ENCODE measurements at regions not wholly inside any gene's neighbourhood (a gene's known extent, or its start where the extent isn't known, plus 50 kb on each side); places are given as distances from the start of the nearest gene placed in this dataset.

DNA sequence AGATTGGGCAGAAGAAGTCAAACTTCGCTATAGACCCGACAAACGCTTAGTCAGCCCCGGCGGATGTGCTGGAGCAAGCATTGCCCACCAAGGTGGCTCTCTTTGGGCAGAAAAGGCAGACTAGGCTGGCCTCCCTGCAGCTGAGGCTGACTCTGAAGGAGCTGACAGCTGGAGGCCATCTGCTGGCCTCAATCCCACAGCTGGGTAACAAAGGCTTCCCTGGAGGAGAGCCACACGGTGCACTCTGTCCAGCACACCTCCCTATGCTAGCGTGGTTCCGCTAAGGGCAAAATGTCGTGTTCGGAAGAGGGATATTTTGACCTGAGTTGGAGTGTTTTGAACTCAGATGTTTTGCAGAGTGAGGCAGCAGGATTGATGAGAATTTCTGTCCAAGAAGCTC lies 103.5 kb upstream of the PTCH1 start:
- DNase-seq (ENCODE audit: low read depth in 1 of 2, low spot score in 1 of 2), result no peak
- Histone ChIP-seq H3K27me3 (ENCODE audit: insufficient read depth, poor library complexity, severe bottlenecking) (no peaks in the 10 kb centered on the region), H3K27ac (replicated peaks) (no peak overlapping the region), H3K4me3 (replicated peaks; ENCODE audit: insufficient read depth, low read length) (no peak overlapping the region)
- no peak for TF ChIP-seq SPI1 (IDR thresholded peaks at IDR 0.05; ENCODE audit: borderline replicate concordance, low read depth)
- no peak for TF ChIP-seq REST (IDR thresholded peaks at IDR 0.05; ENCODE audit: insufficient replicate concordance, low read depth)
- TF ChIP-seq POLR2AphosphoS5 (IDR thresholded peaks at IDR 0.05; ENCODE audit: low read depth), result no peak
- TF ChIP-seq CTCF (IDR thresholded peaks at IDR 0.05; ENCODE audit: insufficient read depth, low read length), result no peak
- no peak for TF ChIP-seq GABPA (IDR thresholded peaks at IDR 0.05; ENCODE audit: low read depth)

DNA sequence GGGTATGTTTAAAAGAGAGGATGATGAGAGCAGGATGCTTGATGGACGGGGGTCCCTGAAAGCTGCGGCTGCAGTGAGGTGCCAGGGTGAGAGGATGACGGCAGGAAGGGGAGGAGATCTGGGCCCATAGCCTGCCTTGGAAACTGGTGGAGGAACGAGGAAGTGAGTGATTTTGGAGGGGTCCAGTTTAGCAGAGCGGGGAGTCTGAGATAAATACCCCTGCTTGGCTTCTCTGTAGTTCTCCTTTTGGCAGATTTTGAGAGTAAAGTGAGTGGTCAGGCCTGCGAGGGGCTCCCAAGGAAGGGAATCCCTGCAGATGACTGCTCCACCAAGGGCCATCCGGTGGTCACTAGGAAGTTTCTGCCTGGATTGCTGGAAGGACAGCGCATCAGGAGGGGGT lies 98.5 kb upstream of the PTCH1 start:
- Histone ChIP-seq H3K27ac (replicated peaks) (no peak overlapping the region), H3K27me3 (ENCODE audit: insufficient read depth, poor library complexity, severe bottlenecking) (no peaks in the 10 kb centered on the region), H3K4me3 (replicated peaks; ENCODE audit: insufficient read depth, low read length) (no peak overlapping the region)
- TF ChIP-seq GABPA (IDR thresholded peaks at IDR 0.05; ENCODE audit: low read depth) (no peak), CTCF (IDR thresholded peaks at IDR 0.05; ENCODE audit: insufficient read depth, low read length) (no peak)
- no peak for DNase-seq (ENCODE audit: low read depth in 1 of 2, low spot score in 1 of 2)

DNA sequence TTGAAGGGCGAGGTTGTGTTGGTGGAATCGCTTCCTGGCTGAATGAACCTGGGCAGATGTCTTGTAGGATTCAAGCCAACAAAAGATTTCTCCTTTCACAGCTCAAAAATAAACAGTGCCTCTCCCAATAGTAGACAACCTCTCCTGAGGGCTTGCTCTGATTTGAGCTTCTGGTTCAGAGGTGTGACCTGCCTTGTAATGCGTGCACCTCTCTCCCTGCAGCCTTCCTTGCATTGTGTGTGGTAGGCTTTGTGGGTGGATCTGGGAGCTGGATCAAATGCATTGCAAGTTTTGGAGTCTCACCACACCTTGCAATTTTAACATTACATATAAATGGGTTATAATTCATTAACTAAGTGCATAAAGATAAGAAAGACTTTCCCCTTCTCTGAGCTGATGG lies 96.9 kb upstream of the PTCH1 start:
- Histone ChIP-seq H3K27ac (replicated peaks) (no peak overlapping the region), H3K4me3 (replicated peaks; ENCODE audit: insufficient read depth, low read length) (no peak overlapping the region), H3K27me3 (ENCODE audit: insufficient read depth, poor library complexity, severe bottlenecking) (no peaks in the 10 kb centered on the region)
- DNase-seq (ENCODE audit: low read depth in 1 of 2, low spot score in 1 of 2), result no peak
- TF ChIP-seq GABPA (IDR thresholded peaks at IDR 0.05; ENCODE audit: low read depth) (no peak), CTCF (IDR thresholded peaks at IDR 0.05; ENCODE audit: insufficient read depth, low read length) (no peak), SPI1 (IDR thresholded peaks at IDR 0.05; ENCODE audit: borderline replicate concordance, low read depth) (no peak), POLR2AphosphoS5 (IDR thresholded peaks at IDR 0.05; ENCODE audit: low read depth) (no peak), REST (IDR thresholded peaks at IDR 0.05; ENCODE audit: insufficient replicate concordance, low read depth) (no peak)

DNA sequence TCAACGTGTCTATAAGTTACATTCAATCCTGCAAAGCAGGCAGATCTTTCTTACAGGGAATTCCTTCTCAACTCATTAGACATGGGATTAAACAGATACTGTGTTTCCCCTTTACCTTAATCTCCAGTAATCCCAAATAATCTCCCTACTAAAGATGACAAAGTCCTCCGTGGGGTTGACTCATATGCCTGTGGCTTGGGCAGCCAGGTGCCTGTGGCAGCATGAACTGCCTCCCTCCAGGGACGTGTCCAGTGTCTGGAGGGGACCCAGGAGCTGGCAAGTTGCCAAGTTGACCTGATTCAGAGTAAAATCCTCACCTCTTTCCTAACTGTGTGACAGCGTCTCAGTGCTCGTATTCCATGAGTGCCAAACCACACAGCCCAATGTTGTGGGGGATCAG lies 94.6 kb upstream of the PTCH1 start:
- no peak for DNase-seq (ENCODE audit: low read depth in 1 of 2, low spot score in 1 of 2)
- TF ChIP-seq SPI1 (IDR thresholded peaks at IDR 0.05; ENCODE audit: borderline replicate concordance, low read depth), result no peak

More for the DNA sequence above, 94.6 kb upstream of the PTCH1 start:
- Histone ChIP-seq H3K4me3 (replicated peaks; ENCODE audit: insufficient read depth, low read length) (no peak overlapping the region), H3K27me3 (ENCODE audit: insufficient read depth, poor library complexity, severe bottlenecking) (no peaks in the 10 kb centered on the region), H3K27ac (replicated peaks) (no peak overlapping the region)

Data from HL-60 (cell line).